H9 (cell line): ENCODE measurements at regions not wholly inside any gene's neighbourhood (a gene's known extent, or its start where the extent isn't known, plus 50 kb on each side); places are given as distances from the start of the nearest gene placed in this dataset.

Source experiments
- DNase-seq: peaks from one replicate; pipeline ENCODE4 v3.0.0-alpha.2; 2017
- H2AFZ ChIP-seq: one replicate; pipeline ENCODE4 v1.6.1; 2013; ENCODE audit warnings: mild to moderate bottlenecking, low read length, control low read depth, moderate library complexity
- H2AK5ac ChIP-seq: 2 replicates; pipeline ENCODE4 v1.6.1; 2013; ENCODE audit warnings: low read length, control low read depth, mixed read lengths; ENCODE audit not compliant: insufficient read length
- H2BK120ac ChIP-seq: one replicate; pipeline ENCODE4 v1.6.1; 2013; ENCODE audit warnings: low read depth, mild to moderate bottlenecking, low read length, control low read depth, inconsistent platforms; ENCODE audit not compliant: poor library complexity, severe bottlenecking
- H2BK12ac ChIP-seq: 2 replicates; pipeline ENCODE4 v1.6.1; 2013; ENCODE audit warnings: low read length, control low read depth, mixed read lengths, low read depth; ENCODE audit not compliant: insufficient read length
- H2BK15ac ChIP-seq: 2 replicates; pipeline ENCODE4 v1.6.1; 2013; ENCODE audit warnings: low read depth, low read length, control low read depth
- H2BK20ac ChIP-seq: one replicate; pipeline ENCODE4 v1.6.1; 2013; ENCODE audit warnings: low read depth, mild to moderate bottlenecking, low read length, control low read depth, inconsistent platforms; ENCODE audit not compliant: poor library complexity, severe bottlenecking
- H2BK5ac ChIP-seq: 2 replicates; pipeline ENCODE4 v1.6.1; 2013; ENCODE audit warnings: low read length, control low read depth, mixed read lengths; ENCODE audit not compliant: insufficient read length
- H3K14ac ChIP-seq: 2 replicates; pipeline ENCODE4 v1.6.1; 2013; ENCODE audit warnings: low read length, control low read depth; ENCODE audit not compliant: insufficient read depth
- H3K18ac ChIP-seq: 2 replicates; pipeline ENCODE4 v1.6.1; 2013; ENCODE audit warnings: low read depth, mild to moderate bottlenecking, mixed read lengths, low read length, control low read depth; ENCODE audit not compliant: insufficient read length
- H3K23ac ChIP-seq: 2 replicates; pipeline ENCODE4 v1.6.1; 2013; ENCODE audit warnings: low read length, control low read depth, mixed read lengths, low read depth; ENCODE audit not compliant: insufficient read length
- H3K23me2 ChIP-seq: 2 replicates; pipeline ENCODE4 v1.6.1; 2013; ENCODE audit warnings: low read depth, mild to moderate bottlenecking, mixed read lengths, low read length, control low read depth; ENCODE audit not compliant: insufficient read length, poor library complexity, severe bottlenecking
- H3K27ac ChIP-seq: 2 replicates; pipeline ENCODE4 v1.5.1; 2013; ENCODE audit warnings: low read length, control low read depth, mixed read lengths, low read depth; ENCODE audit not compliant: insufficient read length
- H3K27me3 ChIP-seq: 2 replicates; pipeline ENCODE4 v1.6.1; 2013; ENCODE audit warnings: low read length, control low read depth, inconsistent platforms; ENCODE audit not compliant: insufficient read depth
- H3K4ac ChIP-seq: 2 replicates; pipeline ENCODE4 v1.6.1; 2013; ENCODE audit warnings: low read depth, mild to moderate bottlenecking, control low read depth, inconsistent platforms, low read length, moderate library complexity
- H3K4me1 ChIP-seq: 2 replicates; pipeline ENCODE4 v1.6.1; 2013; ENCODE audit warnings: low read length, control low read depth, inconsistent platforms; ENCODE audit not compliant: insufficient read depth
- H3K4me2 ChIP-seq: 2 replicates; pipeline ENCODE4 v1.6.1; 2013; ENCODE audit warnings: low read length, control low read depth, mixed read lengths; ENCODE audit not compliant: insufficient read length, insufficient read depth
- H3K56ac ChIP-seq: 2 replicates; pipeline ENCODE4 v1.6.1; 2013; ENCODE audit warnings: low read depth, mild to moderate bottlenecking, mixed read lengths, low read length, control low read depth; ENCODE audit not compliant: insufficient read length
- H3K79me1 ChIP-seq: 2 replicates; pipeline ENCODE4 v1.6.1; 2013; ENCODE audit warnings: low read depth, mild to moderate bottlenecking, moderate library complexity, low read length, control low read depth, inconsistent platforms; ENCODE audit not compliant: insufficient read depth, poor library complexity, severe bottlenecking
- H3K79me2 ChIP-seq: 2 replicates; pipeline ENCODE4 v1.6.1; 2013; ENCODE audit warnings: low read length, control low read depth, inconsistent platforms; ENCODE audit not compliant: insufficient read depth
- H3K9ac ChIP-seq: 2 replicates; pipeline ENCODE4 v1.6.1; 2013; ENCODE audit warnings: low read length, control low read depth, mixed read lengths; ENCODE audit not compliant: insufficient read length; ENCODE audit errors: extremely low read depth
- H3K9me3 ChIP-seq: one replicate; pipeline ENCODE4 v1.6.1; 2013; ENCODE audit warnings: low read depth, low read length, inconsistent platforms; ENCODE audit not compliant: control insufficient read depth
- H3T11ph ChIP-seq: one replicate; pipeline ENCODE4 v1.6.1; 2013; ENCODE audit warnings: mild to moderate bottlenecking, low read length, control low read depth, inconsistent platforms
- H4K20me1 ChIP-seq: one replicate; pipeline ENCODE4 v1.6.1; 2013; ENCODE audit not compliant: control insufficient read depth, insufficient read length, insufficient read depth
- H4K5ac ChIP-seq: 2 replicates; pipeline ENCODE4 v1.6.1; 2013; ENCODE audit warnings: low read depth, mild to moderate bottlenecking, mixed read lengths, low read length, control low read depth; ENCODE audit not compliant: insufficient read length
- H4K8ac ChIP-seq: replicated peaks from 2 replicates; pipeline ENCODE4 v1.6.1; 2013; ENCODE audit warnings: low read length, control low read depth, mixed read lengths, low read depth; ENCODE audit not compliant: insufficient read length
- H4K91ac ChIP-seq: 2 replicates; pipeline ENCODE4 v1.6.1; 2013; ENCODE audit warnings: low read depth, mild to moderate bottlenecking, moderate library complexity, mixed read lengths, low read length, control low read depth; ENCODE audit not compliant: insufficient read length
- H3K27ac Mint-ChIP-seq, 3 experiments: 2 replicates in 2 of 3; 3 replicates in 1 of 3; pipeline ENCODE4 v1.8.0; 2020 to 2021; ENCODE audit warnings: mixed read lengths in 3 of 3, mild to moderate bottlenecking in 1 of 3, moderate library complexity in 1 of 3
- H3K27me3 Mint-ChIP-seq: 2 replicates; pipeline ENCODE4 v1.8.0; 2021; ENCODE audit warnings: low read depth, mild to moderate bottlenecking, moderate library complexity, mixed read lengths
- H3K36me3 Mint-ChIP-seq, 3 experiments: 2 replicates in 2 of 3; 3 replicates in 1 of 3; pipeline ENCODE4 v1.8.0; 2020 to 2021; ENCODE audit warnings: low read depth in 3 of 3, mixed read lengths in 3 of 3; ENCODE audit not compliant: insufficient read depth in 1 of 3
- H3K4me1 Mint-ChIP-seq, 2 experiments: 2 replicates each; pipeline ENCODE4 v1.8.0; 2020; ENCODE audit warnings: mixed read lengths in 2 of 2
- H3K4me3 Mint-ChIP-seq, 2 experiments: 2 replicates in 1 of 2; 3 replicates in 1 of 2; pipeline ENCODE4 v1.8.0; 2020 to 2021; ENCODE audit warnings: mild to moderate bottlenecking in 2 of 2, mixed read lengths in 2 of 2, moderate library complexity in 1 of 2
- H3K9me3 Mint-ChIP-seq, 2 experiments: 2 replicates in 1 of 2; 3 replicates in 1 of 2; pipeline ENCODE4 v1.8.0; 2020; ENCODE audit warnings: mild to moderate bottlenecking in 2 of 2, mixed read lengths in 2 of 2, moderate library complexity in 1 of 2
- CTCF ChIP-seq: fragments of 200-600 bp; sonication (generic); conservative IDR thresholded peaks from 3 replicates; pipeline ENCODE4 v1.8.0; 2021; ENCODE audit warnings: antibody characterized with exemption, mild to moderate bottlenecking
- WGBS: extraction: QIAGEN DNeasy Blood & Tissue Kit; methylation state at CpG from one replicate; pipeline ENCODE4 v1.1.7; 2013; ENCODE audit warnings: missing lambda C conversion rate, low lambda C conversion rate, mixed read lengths; ENCODE audit not compliant: insufficient read length; ENCODE audit errors: extremely low coverage; 5-methylcytosine and 5-hydroxymethylcytosine counted together

GRCh38 chr7:1372671-1373379 lies 86.4 kb downstream of the MICALL2 start:
- no peak overlapping the region for H2BK12ac ChIP-seq
- no peaks in the 10 kb centered on the region for H4K20me1 ChIP-seq
- no peak overlapping the region for H3K4ac ChIP-seq
- no CpG with 5 or more reads among the region's 23 CpGs for WGBS
- H3K27ac ChIP-seq: no peak overlapping the region
- no peaks in the 10 kb centered on the region for H3K79me2 ChIP-seq
- no peak overlapping the region for H2BK20ac ChIP-seq
- Mint-ChIP-seq H3K27ac (no peak overlapping the region), H3K27me3 (peaks cover 73% of the 10 kb centered on the region), H3K36me3 (no peaks in the 10 kb centered on the region), H3K4me1 (peaks cover 0 to 14% of the 10 kb centered on the region in 2 experiments; a peak in 3 of 4 replicates), H3K4me3 (no peak overlapping the region), H3K9me3 (no peaks in the 10 kb centered on the region)
- no peaks in the 10 kb centered on the region for H3K23me2 ChIP-seq
- H2BK5ac ChIP-seq: no peak overlapping the region
- H3T11ph ChIP-seq: no peak overlapping the region
- no peak overlapping the region for H2BK15ac ChIP-seq
- H3K56ac ChIP-seq: no peak overlapping the region
- no peak overlapping the region for H3K23ac ChIP-seq
- no peak overlapping the region; the same call in 1 of the 2 replicates for H3K14ac ChIP-seq
- H2BK120ac ChIP-seq: no peak overlapping the region
- no peak overlapping the region for H3K18ac ChIP-seq
- H3K27me3 ChIP-seq: no peaks in the 10 kb centered on the region; the same call in none of the 2 replicates
- no peak overlapping the region for H2AK5ac ChIP-seq
- H3K9me3 ChIP-seq: no peaks in the 10 kb centered on the region
- no peaks in the 10 kb centered on the region for H3K4me1 ChIP-seq
- no peak overlapping the region for H4K5ac ChIP-seq
- H3K9ac ChIP-seq: peak overlapping the region; percentile 26
- no peak overlapping the region for H2AFZ ChIP-seq
- no peak overlapping the region for H4K8ac ChIP-seq
- H4K91ac ChIP-seq: no peak overlapping the region
- no peaks in the 10 kb centered on the region for H3K79me1 ChIP-seq
- DNase-seq: no peak
- H3K4me2 ChIP-seq: no peak overlapping the region
- TF ChIP-seq CTCF: no peak
